HG03520 (cell line): ENCODE measurements at regions not wholly inside any gene's neighbourhood (a gene's known extent, or its start where the extent isn't known, plus 50 kb on each side); places are given as distances from the start of the nearest gene placed in this dataset.

Source experiments
- ATAC-seq: cut with Tn5 transposase; IDR thresholded peaks from one replicate; pipeline ENCODE4 v1.9.1; 2021; ENCODE audit warnings: mild to moderate bottlenecking, moderate library complexity; ENCODE audit not compliant: unreplicated experiment

- no peak for ATAC-seq
These were observed 157.7 kb downstream of the ANKRD60 start for GRCh38 chr20:58070664-58071196.

GRCh38 chr20:58069796-58070663 lies 158.4 kb downstream of the ANKRD60 start:
- no peak for ATAC-seq

GRCh38 chr20:58069207-58069606 lies 159.2 kb downstream of the ANKRD60 start:
- no peak for ATAC-seq

- ATAC-seq: no peak
These were observed 162.7 kb downstream of the ANKRD60 start for GRCh38 chr20:58065508-58066361.

- ATAC-seq: no peak
These were observed 163.9 kb downstream of the ANKRD60 start for GRCh38 chr20:58064411-58065010.

- no peak for ATAC-seq
These were observed 169.3 kb downstream of the ANKRD60 start for GRCh38 chr20:58059260-58059544.

GRCh38 chr20:58058421-58059259 lies 169.8 kb downstream of the ANKRD60 start:
- ATAC-seq: no peak

GRCh38 chr20:58056921-58057686 lies 171.3 kb downstream of the ANKRD60 start:
- ATAC-seq: no peak

GRCh38 chr20:58056021-58056591 lies 172.3 kb downstream of the ANKRD60 start:
- no peak for ATAC-seq

- ATAC-seq: no peak
These were observed 173.6 kb downstream of the ANKRD60 start for GRCh38 chr20:58054780-58055373.

- no peak for ATAC-seq
These were observed 174.2 kb downstream of the ANKRD60 start for GRCh38 chr20:58054082-58054779.

GRCh38 chr20:58053391-58054055 lies 174.9 kb downstream of the ANKRD60 start:
- ATAC-seq: no peak

GRCh38 chr20:58051367-58051766 lies 177.1 kb downstream of the ANKRD60 start:
- ATAC-seq: no peak

GRCh38 chr20:58048096-58048702 lies 180.3 kb downstream of the ANKRD60 start:
- ATAC-seq: no peak

GRCh38 chr20:58046311-58046710 lies 182.1 kb downstream of the ANKRD60 start:
- no peak for ATAC-seq

GRCh38 chr20:58045579-58045978 lies 182.9 kb downstream of the ANKRD60 start:
- ATAC-seq: no peak

GRCh38 chr20:58044931-58045555 lies 183.4 kb downstream of the ANKRD60 start:
- no peak for ATAC-seq
